ENCODE measurements at regions not wholly inside any gene's neighbourhood (a gene's known extent, or its start where the extent isn't known, plus 50 kb on each side); places are given as distances from the start of the nearest gene placed in this dataset.

DNA sequence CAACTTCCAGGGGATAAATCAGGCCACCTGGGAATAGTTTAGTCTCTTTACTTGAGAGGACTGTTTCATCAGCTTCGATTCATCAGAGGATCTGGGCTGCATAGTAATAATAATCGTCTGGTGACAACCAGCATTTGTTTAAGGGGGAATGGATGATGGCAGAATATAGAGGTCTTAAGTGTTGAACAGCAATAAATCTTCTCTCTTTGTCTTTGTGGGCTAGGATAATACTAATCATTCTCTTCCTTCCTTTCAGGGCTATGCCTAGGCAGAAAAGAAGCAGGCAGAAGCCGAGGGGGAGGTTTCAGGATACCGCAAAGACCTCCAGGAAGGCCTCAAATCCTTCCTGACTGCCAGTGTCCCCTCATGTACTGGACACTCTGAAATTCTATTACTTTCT is 150.4 kb upstream of the GAREM1 start:
- DNase-seq (ENCODE audit: low spot score), result no peak

DNA sequence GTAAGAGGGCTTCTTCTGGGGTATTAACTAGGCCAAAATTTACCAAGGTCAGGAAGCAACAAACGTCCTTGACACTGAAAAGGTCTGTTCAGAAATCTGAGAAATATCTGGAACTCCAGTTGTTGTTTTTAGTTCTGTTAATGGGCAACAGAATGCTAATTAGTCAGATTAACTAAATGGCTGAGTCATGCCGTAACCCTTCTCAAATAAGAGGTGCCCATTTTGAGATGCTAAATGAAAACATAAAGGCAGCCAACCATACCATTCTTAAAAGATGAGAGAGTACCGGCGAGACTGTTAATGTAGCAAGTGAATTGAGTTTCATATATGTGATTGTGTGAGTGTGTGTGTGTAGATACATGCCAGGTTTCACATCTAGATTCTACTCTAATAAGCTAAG is 147.9 kb upstream of the GAREM1 start:
- no peak for DNase-seq (ENCODE audit: low spot score)

DNA sequence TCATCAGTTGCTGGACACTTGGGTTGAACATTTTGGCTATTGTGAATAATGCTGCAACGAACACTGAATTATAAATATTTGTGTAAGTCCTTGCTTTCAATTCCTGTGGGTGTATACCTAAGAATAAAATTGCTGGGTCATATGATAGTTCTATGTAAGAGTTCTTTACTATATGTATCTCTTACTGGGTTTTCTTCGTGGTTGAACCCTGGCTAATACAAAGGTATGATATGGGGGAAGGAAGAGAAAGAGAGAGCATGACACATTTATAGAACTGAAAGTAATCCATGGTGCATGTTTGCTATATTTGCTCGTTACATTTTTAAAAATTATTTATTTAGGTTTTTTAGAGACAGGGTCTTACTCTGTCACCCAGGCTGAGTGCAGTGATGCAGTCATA is 143.1 kb upstream of the GAREM1 start:
- DNase-seq (ENCODE audit: low spot score), result no peak

DNA sequence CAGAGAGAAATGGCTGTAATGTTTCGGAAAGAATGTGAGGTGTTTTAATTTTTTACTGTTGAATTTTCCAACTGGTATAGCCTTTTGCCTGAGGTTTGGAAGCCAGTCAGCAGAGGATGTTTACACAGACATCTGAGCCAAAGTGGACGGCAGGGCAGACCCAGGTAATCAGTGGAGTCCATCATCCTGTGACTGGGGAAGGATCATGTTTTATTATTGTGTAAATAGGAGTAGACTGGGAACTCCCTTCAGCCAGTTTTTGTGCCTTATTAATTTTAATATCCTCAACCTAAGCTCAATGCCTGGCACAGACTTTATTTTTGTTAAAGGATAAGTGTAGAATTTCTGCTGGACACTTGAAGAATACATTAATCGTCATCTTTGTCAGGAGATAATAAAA is 142.0 kb upstream of the GAREM1 start:
- DNase-seq (ENCODE audit: low spot score), result no peak

DNA sequence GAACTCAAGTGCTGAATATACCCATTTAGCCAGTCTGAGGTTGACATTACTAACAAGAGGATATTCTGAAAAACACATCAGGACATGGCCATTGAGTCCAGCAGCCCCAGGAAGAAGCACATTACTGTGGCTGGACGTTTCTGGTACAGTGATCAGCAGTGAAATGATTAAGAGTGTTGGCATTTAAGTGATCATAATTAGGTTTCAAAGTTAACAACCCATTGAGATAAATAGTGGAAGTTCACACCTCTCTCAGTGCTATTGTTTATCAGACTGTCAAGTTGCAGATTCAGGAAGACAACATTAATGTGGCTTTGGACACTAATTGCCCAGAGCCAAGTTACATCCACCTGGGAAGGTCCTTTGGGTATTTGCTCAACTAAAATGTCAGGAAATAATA is 139.5 kb upstream of the GAREM1 start:
- no peak for DNase-seq (ENCODE audit: low spot score)

DNA sequence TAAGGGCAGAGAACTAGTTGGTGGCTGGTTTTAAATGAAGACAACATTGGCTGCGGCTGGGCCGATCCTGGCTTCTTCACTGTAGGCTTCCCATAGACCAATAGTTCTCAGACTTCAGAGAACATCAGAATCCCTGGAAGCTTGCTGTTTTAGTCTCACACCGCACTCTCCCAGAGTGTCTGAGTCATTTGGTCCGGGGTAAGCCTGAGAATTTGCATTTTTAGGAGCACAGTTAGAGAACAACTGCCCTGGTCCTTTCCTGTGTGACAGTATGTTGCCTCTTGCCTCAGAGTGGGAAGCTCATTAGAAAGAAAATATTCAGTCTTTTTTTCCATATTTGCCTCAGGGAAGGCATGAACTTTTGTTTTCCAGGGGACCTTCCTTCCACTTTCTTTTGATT is 137.1 kb upstream of the GAREM1 start:
- DNase-seq (ENCODE audit: low spot score), result no peak

DNA sequence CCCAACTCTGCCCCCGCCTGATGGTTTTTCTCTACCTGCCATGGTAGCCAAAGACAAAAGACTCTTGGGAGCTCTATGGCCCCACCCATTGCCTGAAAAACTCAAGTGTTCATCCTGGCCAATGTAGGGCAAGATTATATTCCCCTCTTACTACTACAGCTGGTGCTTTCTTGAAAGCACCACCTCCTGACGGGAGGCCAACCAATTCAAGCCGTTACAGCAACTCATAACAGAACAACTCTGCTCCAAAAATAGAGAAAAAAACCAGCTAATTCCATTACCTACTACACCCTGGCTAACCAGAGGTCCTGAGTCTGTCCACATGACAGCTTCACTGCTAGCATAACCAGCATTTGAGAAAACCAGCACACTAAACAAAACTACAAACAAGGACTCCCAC is 127.5 kb upstream of the GAREM1 start:
- no peak for DNase-seq (ENCODE audit: low spot score)

DNA sequence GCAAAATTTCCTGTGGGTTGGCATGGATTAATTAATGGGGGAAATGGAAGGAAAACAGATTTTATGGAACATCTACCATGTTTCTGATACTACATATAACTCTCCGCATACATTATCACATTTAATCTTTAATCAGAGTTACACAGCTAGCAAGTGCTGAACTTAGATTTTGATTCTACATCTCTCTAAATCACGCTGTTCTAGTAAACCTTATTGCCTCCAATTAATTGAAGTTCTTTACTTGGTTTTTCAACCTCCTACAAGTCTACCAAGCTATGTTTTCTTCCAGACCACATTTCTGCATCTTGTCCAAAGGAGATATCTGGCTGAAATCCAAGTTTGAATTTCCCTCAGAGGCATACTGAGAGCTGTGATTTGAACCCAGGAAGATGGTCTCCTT is 125.8 kb upstream of the GAREM1 start:
- no peak for DNase-seq (ENCODE audit: low spot score)

DNA sequence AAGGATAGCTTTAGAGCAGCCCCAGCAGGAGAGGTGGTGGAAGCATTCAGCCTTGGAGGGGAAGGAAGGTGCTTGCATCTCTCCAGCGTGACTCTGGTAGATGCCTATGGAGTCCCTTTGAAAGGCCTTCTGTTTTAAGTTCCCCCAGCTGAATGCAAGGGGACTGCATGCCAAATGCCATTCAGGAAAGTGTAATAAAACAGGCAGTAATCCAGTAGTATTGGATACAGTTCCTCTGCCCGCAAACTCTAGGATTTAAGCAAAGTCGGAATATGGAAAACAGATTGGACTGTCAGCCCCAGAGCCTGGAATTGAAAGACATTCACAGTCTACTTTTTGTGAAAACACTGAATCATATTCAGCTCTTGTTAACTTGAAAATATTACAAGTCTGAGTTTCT is 125.2 kb upstream of the GAREM1 start:
- DNase-seq (ENCODE audit: low spot score), result no peak

DNA sequence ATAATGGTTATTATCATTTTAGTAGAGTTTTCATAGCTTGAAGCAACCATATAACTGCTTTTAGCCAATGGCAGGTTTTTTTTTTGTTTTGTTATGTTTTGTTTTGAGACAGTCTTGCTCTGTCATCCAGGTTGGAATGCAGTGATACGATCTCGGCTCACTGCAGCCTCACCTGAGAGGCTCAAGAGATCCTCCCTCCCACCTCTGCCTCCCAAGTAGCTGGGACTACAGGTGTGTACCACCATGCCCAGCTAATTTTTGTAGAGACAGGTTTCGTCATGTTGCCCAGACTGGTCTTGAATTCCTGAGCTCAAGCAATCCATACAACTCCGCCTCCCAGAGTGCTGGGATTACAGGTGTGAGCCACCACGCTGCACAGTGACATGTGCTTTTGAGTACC is 117.5 kb upstream of the GAREM1 start:
- DNase-seq (ENCODE audit: low spot score), result no peak

DNA sequence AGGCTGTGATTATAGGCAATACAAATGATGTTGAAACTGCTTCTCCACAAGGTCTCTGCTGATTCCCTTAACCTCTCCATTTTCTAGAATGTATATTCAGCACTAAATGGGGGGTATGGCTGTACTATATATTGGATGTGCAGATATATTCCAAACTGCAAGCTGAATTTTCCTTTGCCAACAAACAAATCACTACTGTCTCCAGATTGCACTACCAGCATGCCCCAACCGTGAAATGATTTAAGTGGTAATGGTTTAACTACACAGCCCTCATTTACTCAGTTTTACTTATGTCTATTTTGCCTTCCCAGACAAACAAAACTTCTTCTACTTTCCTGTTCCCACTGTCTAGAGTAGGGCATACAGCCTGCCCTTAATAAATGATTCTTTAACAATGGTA is 112.7 kb upstream of the GAREM1 start:
- DNase-seq (ENCODE audit: low spot score), result no peak

DNA sequence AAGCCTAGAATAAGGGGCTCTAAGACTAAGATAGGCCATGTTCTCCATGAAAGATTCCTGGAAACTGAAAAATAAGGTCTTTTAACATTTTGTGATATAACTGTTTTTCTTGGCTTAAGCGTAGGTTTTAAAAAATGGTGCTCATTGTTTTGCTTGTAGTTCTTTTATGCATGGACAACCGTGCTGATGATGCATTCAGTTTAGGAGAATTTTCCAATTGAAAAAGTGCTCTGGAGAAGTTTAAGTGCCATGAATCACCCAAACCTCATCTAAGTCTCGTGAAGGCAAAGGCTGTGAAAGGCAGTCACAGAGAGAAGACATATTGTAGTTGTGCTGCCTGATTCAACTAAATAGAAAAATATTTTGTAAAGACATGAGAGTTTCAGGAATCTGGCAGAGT is 111.8 kb upstream of the GAREM1 start:
- no peak for DNase-seq (ENCODE audit: low spot score)

DNA sequence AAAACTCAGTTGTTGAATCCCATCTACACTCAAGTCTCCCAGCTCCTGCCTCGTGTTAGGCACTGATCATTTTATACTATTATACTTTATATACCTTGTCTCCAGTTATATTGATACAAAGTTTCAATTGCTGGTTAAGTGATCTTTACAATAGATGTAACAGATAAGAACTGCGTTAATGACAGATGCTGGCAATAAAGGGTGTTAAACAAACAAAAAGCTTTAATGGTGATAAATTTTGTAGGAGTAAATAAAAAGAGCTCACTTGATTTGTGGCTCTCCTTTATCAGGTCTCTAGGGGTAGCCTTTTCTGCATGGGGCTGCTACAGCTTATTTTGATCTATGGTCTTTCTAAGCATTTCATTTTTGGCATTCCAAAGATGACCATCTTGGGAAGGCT is 106.9 kb upstream of the GAREM1 start:
- no peak for DNase-seq (ENCODE audit: low spot score)

DNA sequence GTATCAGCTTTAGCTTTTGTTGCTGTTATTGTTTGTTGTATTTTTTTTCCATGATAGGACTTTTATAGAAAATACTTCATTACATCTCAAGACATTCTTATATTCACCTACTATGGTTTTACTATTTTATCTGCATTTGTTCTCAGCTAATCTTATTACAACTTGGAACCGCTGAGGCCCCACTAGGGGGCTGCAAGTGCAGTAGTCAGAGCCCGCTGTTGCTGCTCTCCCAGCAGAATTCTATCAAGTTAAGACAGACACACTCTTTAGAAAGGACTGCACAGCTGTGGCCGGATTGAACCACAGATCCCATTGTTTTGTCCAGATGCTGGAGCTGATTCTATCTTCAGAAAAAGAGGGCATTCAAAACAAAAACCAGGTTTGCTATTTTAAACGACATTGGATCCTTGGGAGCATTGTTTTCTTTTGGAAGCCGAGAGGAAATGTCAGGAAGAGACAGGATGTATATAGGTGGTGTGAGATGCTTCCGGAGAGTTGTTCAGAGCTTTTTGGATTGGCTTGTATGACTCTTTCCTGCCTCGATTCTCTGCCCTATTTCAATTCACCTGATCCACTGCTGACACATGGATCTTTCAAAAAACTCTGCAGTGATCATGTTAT is 105.7 kb upstream of the GAREM1 start:
- DNase-seq (ENCODE audit: low spot score), result no peak

DNA sequence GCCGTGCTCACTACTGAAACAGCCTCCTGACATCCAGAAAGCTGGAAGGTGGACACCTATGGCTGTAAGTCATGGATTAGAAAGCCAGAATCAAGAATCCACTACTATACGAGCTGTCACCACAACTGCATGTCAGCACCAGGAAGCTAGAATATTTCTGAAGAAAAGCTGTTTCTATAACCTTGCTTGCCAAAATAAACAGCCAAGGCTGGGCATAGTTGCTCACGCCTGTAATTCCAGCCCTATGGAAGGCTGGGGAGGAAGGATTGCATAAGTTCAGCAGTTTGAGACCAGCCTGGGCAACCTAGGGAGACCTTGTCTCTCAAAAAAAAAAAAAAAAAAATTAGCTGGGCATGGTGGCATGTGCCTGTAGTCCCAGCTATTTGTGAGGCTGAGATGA is 96.3 kb upstream of the GAREM1 start:
- DNase-seq (ENCODE audit: low spot score), result no peak

DNA sequence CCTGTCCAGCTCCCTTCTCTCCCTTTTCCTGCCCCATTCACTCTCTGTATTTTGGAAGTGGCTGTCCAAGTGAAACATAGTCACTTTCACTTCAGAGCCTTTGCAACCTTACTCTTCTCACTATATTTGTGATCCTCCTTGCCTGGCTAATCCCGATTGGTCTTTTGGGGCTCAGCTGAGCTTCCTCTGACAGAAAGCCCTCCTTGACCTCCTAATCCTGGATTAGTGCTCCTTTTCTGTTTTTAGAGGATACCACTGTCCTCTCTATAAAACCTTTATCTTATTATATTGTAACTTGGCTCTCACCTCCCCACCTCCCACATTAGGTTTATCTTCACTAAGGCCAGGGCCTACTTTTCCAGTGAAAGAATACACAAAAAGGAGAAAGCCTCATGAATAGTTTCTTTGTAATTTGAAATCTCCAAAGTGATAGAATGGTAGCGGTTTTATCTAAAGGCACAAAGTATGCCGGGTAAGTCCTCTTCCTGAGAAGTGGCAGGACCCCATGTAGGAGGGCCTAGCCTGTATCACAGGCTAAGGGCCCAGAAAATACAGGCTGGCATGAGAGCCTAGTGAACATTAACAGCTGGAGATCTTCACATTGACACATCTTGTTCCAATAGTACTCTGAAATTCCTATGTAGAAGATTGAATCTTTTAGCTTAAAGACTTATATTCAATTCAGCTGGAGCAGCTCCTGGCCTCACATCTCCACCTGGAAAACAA is 83.1 kb upstream of the GAREM1 start:
- DNase-seq (ENCODE audit: low spot score), result no peak

DNA sequence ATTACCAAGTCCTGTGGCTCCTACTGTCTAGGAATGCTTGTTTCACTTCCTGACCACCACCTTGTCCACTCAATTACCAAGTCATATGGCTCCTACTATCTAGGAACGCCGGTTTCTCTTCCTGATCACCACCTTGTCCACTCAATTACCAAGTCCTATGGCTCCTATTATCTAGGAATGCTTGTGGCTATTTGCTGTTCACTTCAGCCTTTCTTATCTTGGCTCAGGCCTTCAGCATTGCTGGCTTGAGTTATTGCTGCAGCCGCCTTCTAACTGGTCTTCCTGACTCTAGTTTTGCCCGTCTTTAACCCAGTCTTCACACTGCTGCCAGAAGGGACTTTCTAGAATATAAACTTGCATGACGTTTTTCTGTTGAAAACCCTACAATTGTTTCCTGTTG is 82.5 kb upstream of the GAREM1 start:
- DNase-seq (ENCODE audit: low spot score), result no peak

DNA sequence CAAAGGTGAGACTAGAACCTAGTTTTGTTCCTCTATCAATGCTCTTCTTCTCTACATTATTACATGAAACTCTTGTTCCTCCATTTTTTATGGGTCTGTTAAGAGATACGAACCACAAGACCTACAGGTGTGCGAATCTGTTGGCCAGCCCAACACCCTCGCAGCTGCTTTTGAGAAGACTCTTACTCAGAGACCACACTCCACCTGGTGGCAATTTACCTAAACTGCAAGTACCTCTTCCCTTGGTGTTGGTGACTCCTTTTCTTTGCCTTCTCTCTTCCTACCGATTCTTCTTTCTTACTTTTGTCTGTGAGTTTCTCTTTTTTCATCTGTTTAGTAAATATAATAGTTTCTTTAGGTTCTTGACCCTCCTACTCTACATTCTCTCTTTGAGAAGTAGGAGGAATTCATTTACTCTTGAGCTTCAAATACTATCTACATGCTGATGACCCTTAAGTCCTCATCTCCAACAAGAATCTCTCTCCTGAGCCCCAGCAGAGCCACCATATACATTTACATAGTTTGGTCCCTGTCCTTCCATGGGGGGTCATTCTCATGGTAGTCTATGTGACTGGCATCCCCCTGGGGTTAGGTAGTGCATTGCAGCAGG is 81.8 kb upstream of the GAREM1 start:
- DNase-seq (ENCODE audit: low spot score), result peak; percentile 66

DNA sequence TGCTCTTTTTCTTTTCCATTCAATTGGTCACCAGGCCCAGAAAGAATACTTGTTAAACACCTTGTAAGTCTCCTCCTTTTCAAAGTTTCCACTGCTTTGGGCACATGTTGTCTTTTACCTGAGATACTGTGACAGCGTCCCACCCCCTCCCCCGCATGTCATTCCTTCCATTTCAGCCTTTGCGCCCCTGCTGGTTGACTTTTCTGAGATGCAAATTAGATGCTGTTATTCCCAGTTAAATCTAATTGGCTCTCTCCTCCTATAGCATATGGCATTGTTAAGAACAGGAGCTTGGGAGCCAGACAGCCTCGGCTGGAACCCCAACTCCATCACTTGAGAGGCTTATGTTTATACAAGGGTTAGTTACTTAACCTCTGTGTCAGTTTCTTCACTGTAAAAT is 80.3 kb upstream of the GAREM1 start:
- DNase-seq (ENCODE audit: low spot score), result no peak

DNA sequence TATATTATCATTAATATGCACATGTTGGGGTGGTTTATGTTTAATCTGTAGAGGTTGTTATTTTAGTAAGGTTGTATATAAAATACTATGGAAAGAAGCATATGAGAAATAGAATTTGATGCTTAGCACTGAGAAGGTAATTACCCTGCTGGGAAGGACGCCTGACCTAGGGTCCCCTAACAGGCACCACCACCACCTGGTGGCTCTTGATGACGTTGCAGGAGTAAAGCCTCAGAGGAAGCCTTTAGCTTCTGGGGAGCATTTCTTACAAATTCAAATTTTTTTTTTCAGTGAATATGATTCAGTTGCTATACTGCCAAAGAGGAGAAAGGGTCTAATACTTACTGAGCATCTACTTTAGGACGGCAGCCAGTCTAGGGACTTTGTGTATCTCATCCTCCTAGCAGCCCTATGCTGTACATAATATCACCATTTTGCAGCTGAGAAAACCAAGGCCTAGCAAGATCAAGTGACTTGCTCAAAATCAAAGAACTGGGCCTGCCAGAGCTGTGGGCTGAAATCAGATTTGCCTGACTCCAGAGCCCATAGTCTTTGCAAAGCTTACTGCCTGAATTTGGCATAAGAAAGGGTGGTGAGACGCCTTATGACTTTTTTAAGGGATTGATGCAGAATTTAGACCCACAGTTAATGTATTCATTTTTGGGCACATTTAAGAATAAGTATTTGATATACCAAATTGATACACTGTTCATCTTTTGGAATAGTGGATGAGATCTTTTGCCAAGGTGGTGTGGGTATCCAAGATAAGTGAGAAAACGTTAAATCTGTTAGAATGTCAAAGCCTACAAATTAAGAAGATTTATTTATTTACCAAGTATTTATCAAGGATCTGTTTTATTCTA is 78.8 kb upstream of the GAREM1 start:
- DNase-seq (ENCODE audit: low spot score), result peak; percentile 30

DNA sequence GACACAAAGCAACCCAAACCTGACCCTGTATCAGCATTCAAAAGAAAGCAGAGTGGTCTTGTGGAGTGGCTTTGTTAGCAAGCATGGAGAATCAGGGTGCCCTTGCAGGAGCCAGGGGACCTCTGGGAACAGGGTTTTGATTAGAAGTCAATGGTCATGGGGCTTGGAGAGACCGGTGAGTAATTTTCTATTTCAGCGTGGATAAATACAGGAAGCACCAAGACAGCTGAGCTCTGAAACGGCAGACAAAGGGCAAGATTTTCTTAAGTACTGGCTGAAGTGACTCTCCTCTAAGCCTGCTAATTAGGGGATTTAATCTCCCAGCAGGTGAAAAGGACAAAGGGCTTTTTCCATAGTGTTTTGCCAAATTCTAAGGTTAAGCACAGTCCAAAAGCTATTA is 78.0 kb upstream of the GAREM1 start:
- no peak for DNase-seq (ENCODE audit: low spot score)

DNA sequence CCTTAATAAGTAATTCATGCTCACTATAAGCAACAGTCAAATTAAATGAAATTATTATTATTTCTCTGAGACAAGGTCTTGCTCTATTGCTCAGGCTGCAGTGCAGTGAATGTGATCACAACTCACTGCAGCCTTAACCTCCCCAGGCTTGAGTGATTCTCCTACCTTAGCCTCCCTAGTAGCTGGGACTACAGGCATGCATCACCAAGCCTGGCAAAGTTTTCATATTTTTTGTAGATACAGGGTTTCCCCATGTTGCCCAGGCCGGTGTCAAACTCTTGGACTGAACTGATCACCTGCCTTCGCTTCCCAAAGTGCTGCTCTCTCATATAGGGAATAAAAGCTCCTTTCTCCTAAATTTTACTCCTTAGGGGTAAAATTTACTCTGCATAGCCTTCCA is 74.9 kb upstream of the GAREM1 start:
- DNase-seq (ENCODE audit: low spot score), result no peak

DNA sequence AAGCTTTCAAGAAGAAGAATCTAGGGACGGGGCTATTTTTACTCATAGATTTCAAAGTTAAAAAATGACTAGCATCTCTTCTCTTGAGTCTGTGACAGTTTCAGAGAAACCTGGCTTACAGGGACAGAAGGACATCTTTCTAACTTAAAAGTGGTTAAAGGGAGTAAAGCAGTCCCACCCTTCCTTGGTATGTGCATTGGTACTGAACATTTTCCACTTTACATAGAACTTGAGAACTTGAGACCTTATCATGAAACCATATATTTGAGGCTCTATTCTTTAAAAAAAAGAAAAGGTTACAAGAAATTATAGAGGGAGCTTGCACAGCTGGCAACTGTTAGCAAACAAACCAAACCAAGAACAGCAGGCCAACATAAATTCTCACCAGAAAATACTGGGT is 73.4 kb upstream of the GAREM1 start:
- DNase-seq (ENCODE audit: low spot score), result no peak
